ENCODE measurements at regions not wholly inside any gene's neighbourhood (a gene's known extent, or its start where the extent isn't known, plus 50 kb on each side); places are given as distances from the start of the nearest gene placed in this dataset.

GRCh38 chr1:186578325-186579016 lies 101.8 kb downstream of the PTGS2 start:
- Mint-ChIP-seq H3K27me3 (ENCODE audit: insufficient read depth, unreplicated experiment) (no peaks in the 10 kb centered on the region), H3K27ac (ENCODE audit: unreplicated experiment) (peak overlapping the region; percentile 77), H3K4me1 (ENCODE audit: low read depth, unreplicated experiment) (no peaks in the 10 kb centered on the region), H3K4me3 (ENCODE audit: unreplicated experiment) (no peak overlapping the region), H3K9me3 (ENCODE audit: unreplicated experiment) (peaks cover 16% of the 10 kb centered on the region), H3K36me3 (ENCODE audit: insufficient read depth, unreplicated experiment) (no peaks in the 10 kb centered on the region)
- DNase-seq = peak; percentile 35 to 38
- Histone ChIP-seq H3K4me1 (peaks cover 22% of the 10 kb centered on the region), H3K36me3 (ENCODE audit: control insufficient read depth, insufficient read depth, low read length) (no peaks in the 10 kb centered on the region), H3K27me3 (replicated peaks; ENCODE audit: control insufficient read depth, insufficient read depth, low read length) (no peaks in the 10 kb centered on the region), H3K4me3 (ENCODE audit: low read depth, low read length) (no peak overlapping the region), H3K9me3 (peaks cover 13% of the 10 kb centered on the region)
- CTCF ChIA-PET = no interaction called here
- POLR2A ChIA-PET = no interaction called here
- no TSS peak for BruUV-seq (replicated peaks)
- TF ChIP-seq, protein P1, sequence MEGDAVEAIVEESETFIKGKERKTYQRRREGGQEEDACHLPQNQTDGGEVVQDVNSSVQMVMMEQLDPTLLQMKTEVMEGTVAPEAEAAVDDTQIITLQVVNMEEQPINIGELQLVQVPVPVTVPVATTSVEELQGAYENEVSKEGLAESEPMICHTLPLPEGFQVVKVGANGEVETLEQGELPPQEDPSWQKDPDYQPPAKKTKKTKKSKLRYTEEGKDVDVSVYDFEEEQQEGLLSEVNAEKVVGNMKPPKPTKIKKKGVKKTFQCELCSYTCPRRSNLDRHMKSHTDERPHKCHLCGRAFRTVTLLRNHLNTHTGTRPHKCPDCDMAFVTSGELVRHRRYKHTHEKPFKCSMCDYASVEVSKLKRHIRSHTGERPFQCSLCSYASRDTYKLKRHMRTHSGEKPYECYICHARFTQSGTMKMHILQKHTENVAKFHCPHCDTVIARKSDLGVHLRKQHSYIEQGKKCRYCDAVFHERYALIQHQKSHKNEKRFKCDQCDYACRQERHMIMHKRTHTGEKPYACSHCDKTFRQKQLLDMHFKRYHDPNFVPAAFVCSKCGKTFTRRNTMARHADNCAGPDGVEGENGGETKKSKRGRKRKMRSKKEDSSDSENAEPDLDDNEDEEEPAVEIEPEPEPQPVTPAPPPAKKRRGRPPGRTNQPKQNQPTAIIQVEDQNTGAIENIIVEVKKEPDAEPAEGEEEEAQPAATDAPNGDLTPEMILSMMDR (IDR thresholded peaks at IDR 0.05; ENCODE audit: insufficient read depth in 1 of 2, low read depth in 1 of 2, low read length in 1 of 2, severe bottlenecking in 1 of 2, unreplicated experiment in 1 of 2) = no peak
- intact Hi-C loops (cut with micrococcal nuclease; ENCODE audit: unreplicated experiment) = loop anchor here (2.0 kb wide), 1 partner anchor 86 kb away; no protein-coding TSS in a partner anchor

DNA sequence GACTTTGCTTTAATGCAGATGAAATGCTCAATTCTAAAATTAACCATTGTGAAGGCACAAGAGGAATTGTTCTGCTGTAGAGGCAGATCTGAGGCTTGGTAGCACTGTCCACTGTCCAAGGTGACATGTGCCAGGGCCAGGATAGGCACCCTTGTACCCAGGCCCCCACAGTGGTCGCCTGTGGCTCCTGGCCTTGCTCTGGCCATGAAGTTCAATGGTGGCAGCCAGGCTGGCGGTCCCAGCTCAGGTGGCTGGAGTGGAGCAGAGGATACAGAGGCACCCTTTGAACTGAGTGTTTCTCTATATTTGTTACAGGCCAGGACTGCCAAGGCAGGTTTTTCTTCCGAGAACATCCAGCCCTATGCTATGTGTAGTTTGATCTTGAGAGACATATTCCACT lies 102.6 kb downstream of the PTGS2 start:
- Histone ChIP-seq H3K4me3 (ENCODE audit: low read depth, low read length) (no peak overlapping the region), H3K9me3 (peaks cover 9% of the 10 kb centered on the region), H3K27me3 (replicated peaks; ENCODE audit: control insufficient read depth, insufficient read depth, low read length) (no peaks in the 10 kb centered on the region), H3K36me3 (ENCODE audit: control insufficient read depth, insufficient read depth, low read length) (no peaks in the 10 kb centered on the region), H3K4me1 (peaks cover 22% of the 10 kb centered on the region)
- peak overlapping the region; percentile 77 for H3K27ac Mint-ChIP-seq (ENCODE audit: unreplicated experiment)
- H3K27me3 Mint-ChIP-seq (ENCODE audit: insufficient read depth, unreplicated experiment) = no peaks in the 10 kb centered on the region
- DNase-seq = no peak
- H3K4me3 Mint-ChIP-seq (ENCODE audit: unreplicated experiment) = no peak overlapping the region
- no TSS peak for BruUV-seq (replicated peaks)
- no peaks in the 10 kb centered on the region for H3K4me1 Mint-ChIP-seq (ENCODE audit: low read depth, unreplicated experiment)
- TF ChIP-seq, protein P1 (IDR thresholded peaks at IDR 0.05; ENCODE audit: insufficient read depth in 1 of 2, low read depth in 1 of 2, low read length in 1 of 2, severe bottlenecking in 1 of 2, unreplicated experiment in 1 of 2) = no peak
- CTCF ChIA-PET = no interaction called here
- POLR2A ChIA-PET = no interaction called here
- intact Hi-C loops (cut with micrococcal nuclease; ENCODE audit: unreplicated experiment) = loop anchor here (2.0 kb wide), 1 partner anchor 85 kb away; no protein-coding TSS in a partner anchor
- peaks cover 9% of the 10 kb centered on the region for H3K9me3 Mint-ChIP-seq (ENCODE audit: unreplicated experiment)
- H3K36me3 Mint-ChIP-seq (ENCODE audit: insufficient read depth, unreplicated experiment) = no peaks in the 10 kb centered on the region

- no peak for DNase-seq
- H3K9me3 Mint-ChIP-seq (ENCODE audit: unreplicated experiment) = peaks cover 5% of the 10 kb centered on the region
- intact Hi-C loops (cut with micrococcal nuclease; ENCODE audit: unreplicated experiment) = no loop called here
These were observed 103.0 kb downstream of the PTGS2 start for GRCh38 chr1:186577216-186577615.

More at GRCh38 chr1:186577216-186577615, 103.0 kb downstream of the PTGS2 start:
- H3K4me1 Mint-ChIP-seq (ENCODE audit: low read depth, unreplicated experiment) = no peaks in the 10 kb centered on the region
- H3K36me3 ChIP-seq (ENCODE audit: control insufficient read depth, insufficient read depth, low read length) = no peaks in the 10 kb centered on the region
- BruUV-seq (replicated peaks) = no TSS peak
- H3K27me3 Mint-ChIP-seq (ENCODE audit: insufficient read depth, unreplicated experiment) = no peaks in the 10 kb centered on the region
- CTCF ChIA-PET = no interaction called here
- peaks cover 22% of the 10 kb centered on the region for H3K4me1 ChIP-seq
- no peaks in the 10 kb centered on the region for H3K36me3 Mint-ChIP-seq (ENCODE audit: insufficient read depth, unreplicated experiment)
- H3K4me3 ChIP-seq (ENCODE audit: low read depth, low read length) = no peak overlapping the region
- peaks cover 7% of the 10 kb centered on the region; the same call in 1 of the 2 replicates for H3K9me3 ChIP-seq
- no peak overlapping the region for H3K27ac Mint-ChIP-seq (ENCODE audit: unreplicated experiment)
- POLR2A ChIA-PET = no interaction called here
- H3K4me3 Mint-ChIP-seq (ENCODE audit: unreplicated experiment) = no peak overlapping the region
- TF ChIP-seq, protein P1 (IDR thresholded peaks at IDR 0.05; ENCODE audit: insufficient read depth in 1 of 2, low read depth in 1 of 2, low read length in 1 of 2, severe bottlenecking in 1 of 2, unreplicated experiment in 1 of 2) = no peak
- no peaks in the 10 kb centered on the region for H3K27me3 ChIP-seq (replicated peaks; ENCODE audit: control insufficient read depth, insufficient read depth, low read length)

Data from Caco-2 (cell line).